GM19467 (cell line): ENCODE measurements at regions not wholly inside any gene's neighbourhood (a gene's known extent, or its start where the extent isn't known, plus 50 kb on each side); places are given as distances from the start of the nearest gene placed in this dataset.

Experiments
- ATAC-seq: cut with Tn5 transposase; IDR thresholded peaks from one replicate; pipeline ENCODE4 v1.9.1; 2021; ENCODE audit warnings: mild to moderate bottlenecking, moderate library complexity; ENCODE audit not compliant: unreplicated experiment

- no peak for ATAC-seq
These were observed 251.2 kb downstream of the GXYLT1 start for GRCh38 chr12:41893491-41893890.

GRCh38 chr12:41892302-41892701 is 252.4 kb downstream of the GXYLT1 start:
- no peak for ATAC-seq

- no peak for ATAC-seq
These were observed 253.4 kb downstream of the GXYLT1 start for GRCh38 chr12:41891226-41891625.

GRCh38 chr12:41888285-41888684 is 256.4 kb downstream of the GXYLT1 start:
- ATAC-seq, result no peak

GRCh38 chr12:41881891-41882805 is 262.5 kb downstream of the GXYLT1 start:
- no peak for ATAC-seq

- no peak for ATAC-seq
These were observed 275.2 kb downstream of the GXYLT1 start for GRCh38 chr12:41869432-41869831.

GRCh38 chr12:41866878-41867430 is 277.7 kb downstream of the GXYLT1 start:
- ATAC-seq, result no peak

GRCh38 chr12:41856228-41856627 is 288.4 kb downstream of the GXYLT1 start:
- ATAC-seq, result no peak

- no peak for ATAC-seq
These were observed 294.6 kb downstream of the GXYLT1 start for GRCh38 chr12:41850046-41850445.

- no peak for ATAC-seq
These were observed 298.0 kb downstream of the GXYLT1 start for GRCh38 chr12:41846718-41847117.

- ATAC-seq, result no peak
These were observed 308.3 kb downstream of the GXYLT1 start for GRCh38 chr12:41836416-41836815.

GRCh38 chr12:41835556-41835955 is 309.1 kb downstream of the GXYLT1 start:
- no peak for ATAC-seq

GRCh38 chr12:41819948-41820347 is 324.7 kb downstream of the GXYLT1 start:
- no peak for ATAC-seq

- ATAC-seq, result no peak
These were observed 340.6 kb downstream of the GXYLT1 start for GRCh38 chr12:41804026-41804425.

GRCh38 chr12:41802803-41803202 is 341.9 kb downstream of the GXYLT1 start:
- no peak for ATAC-seq

- ATAC-seq, result no peak
These were observed 343.4 kb downstream of the GXYLT1 start for GRCh38 chr12:41801261-41801660.

- no peak for ATAC-seq
These were observed 345.0 kb downstream of the GXYLT1 start for GRCh38 chr12:41799671-41800070.

- no peak for ATAC-seq
These were observed 348.8 kb downstream of the GXYLT1 start for GRCh38 chr12:41795910-41796309.

GRCh38 chr12:41795051-41795600 is 349.5 kb downstream of the GXYLT1 start:
- ATAC-seq, result no peak

- no peak for ATAC-seq
These were observed 350.3 kb downstream of the GXYLT1 start for GRCh38 chr12:41794336-41794735.

GRCh38 chr12:41784957-41785356 is 359.7 kb downstream of the GXYLT1 start:
- ATAC-seq, result no peak

GRCh38 chr12:41778934-41779333 is 365.7 kb downstream of the GXYLT1 start:
- ATAC-seq, result no peak
